ENCODE measurements at regions not wholly inside any gene's neighbourhood (a gene's known extent, or its start where the extent isn't known, plus 50 kb on each side); places are given as distances from the start of the nearest gene placed in this dataset.

DNA sequence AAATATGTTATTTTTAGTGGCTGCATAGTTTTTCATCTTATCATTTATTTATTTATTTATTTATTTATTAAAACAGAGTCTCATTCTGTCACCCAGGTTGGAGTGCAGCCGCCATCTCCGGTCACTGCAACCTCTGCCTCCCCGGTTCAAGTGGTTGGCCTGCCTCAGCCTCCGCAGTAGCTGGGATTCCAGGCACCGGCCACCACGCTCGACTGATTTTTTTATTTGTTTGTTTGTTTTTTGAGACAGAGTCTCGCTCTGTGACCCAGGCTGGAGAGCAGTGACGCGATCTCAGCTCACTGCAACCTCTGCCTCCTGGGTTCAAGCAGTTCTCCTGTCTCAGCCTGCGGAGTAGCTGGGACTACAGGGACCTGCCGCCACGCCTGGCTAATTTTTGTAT, 262.9 kb upstream of the DDI1 start:
- TF ChIP-seq EZH2 (IDR thresholded peaks at IDR 0.05; ENCODE audit: borderline replicate concordance, low read depth, low read length, severe bottlenecking) = no peak
- TF ChIP-seq, protein P1, sequence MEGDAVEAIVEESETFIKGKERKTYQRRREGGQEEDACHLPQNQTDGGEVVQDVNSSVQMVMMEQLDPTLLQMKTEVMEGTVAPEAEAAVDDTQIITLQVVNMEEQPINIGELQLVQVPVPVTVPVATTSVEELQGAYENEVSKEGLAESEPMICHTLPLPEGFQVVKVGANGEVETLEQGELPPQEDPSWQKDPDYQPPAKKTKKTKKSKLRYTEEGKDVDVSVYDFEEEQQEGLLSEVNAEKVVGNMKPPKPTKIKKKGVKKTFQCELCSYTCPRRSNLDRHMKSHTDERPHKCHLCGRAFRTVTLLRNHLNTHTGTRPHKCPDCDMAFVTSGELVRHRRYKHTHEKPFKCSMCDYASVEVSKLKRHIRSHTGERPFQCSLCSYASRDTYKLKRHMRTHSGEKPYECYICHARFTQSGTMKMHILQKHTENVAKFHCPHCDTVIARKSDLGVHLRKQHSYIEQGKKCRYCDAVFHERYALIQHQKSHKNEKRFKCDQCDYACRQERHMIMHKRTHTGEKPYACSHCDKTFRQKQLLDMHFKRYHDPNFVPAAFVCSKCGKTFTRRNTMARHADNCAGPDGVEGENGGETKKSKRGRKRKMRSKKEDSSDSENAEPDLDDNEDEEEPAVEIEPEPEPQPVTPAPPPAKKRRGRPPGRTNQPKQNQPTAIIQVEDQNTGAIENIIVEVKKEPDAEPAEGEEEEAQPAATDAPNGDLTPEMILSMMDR (IDR thresholded peaks at IDR 0.05; ENCODE audit: extremely low read depth in 1 of 2, insufficient read depth in 1 of 2, low read depth in 1 of 2, low read length in 2 of 2) = no peak
